ENCODE measurements at regions not wholly inside any gene's neighbourhood (a gene's known extent, or its start where the extent isn't known, plus 50 kb on each side); places are given as distances from the start of the nearest gene placed in this dataset.

DNA sequence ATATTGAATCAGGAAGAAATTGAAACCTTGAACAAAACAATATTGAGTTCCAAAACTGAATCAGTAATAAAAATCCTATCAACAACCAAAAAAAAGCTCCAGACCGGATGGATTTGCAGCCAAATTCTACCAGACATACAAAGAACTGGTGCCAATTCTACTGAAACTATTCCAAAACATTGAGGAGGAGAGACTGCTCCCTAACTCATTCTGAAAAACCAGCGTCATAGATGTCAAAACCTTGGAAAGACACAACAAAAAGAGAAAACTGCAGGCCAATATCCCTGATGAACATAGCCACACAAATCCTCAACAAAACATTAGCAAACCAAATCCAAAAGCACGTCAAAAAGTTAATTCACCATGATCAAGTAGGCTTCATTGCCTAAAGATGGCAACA, 353.8 kb downstream of the TMEM135 start:
- TF ChIP-seq, protein P1, sequence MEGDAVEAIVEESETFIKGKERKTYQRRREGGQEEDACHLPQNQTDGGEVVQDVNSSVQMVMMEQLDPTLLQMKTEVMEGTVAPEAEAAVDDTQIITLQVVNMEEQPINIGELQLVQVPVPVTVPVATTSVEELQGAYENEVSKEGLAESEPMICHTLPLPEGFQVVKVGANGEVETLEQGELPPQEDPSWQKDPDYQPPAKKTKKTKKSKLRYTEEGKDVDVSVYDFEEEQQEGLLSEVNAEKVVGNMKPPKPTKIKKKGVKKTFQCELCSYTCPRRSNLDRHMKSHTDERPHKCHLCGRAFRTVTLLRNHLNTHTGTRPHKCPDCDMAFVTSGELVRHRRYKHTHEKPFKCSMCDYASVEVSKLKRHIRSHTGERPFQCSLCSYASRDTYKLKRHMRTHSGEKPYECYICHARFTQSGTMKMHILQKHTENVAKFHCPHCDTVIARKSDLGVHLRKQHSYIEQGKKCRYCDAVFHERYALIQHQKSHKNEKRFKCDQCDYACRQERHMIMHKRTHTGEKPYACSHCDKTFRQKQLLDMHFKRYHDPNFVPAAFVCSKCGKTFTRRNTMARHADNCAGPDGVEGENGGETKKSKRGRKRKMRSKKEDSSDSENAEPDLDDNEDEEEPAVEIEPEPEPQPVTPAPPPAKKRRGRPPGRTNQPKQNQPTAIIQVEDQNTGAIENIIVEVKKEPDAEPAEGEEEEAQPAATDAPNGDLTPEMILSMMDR (IDR thresholded peaks at IDR 0.05; ENCODE audit: low read length): no peak
- no peak for TF ChIP-seq EZH2 (optimal IDR thresholded peaks at IDR 0.05; ENCODE audit: low read depth, low read length)

Measured in MM.1S (cell line).